Left renal pelvis (tissue), 4 donors: ENCODE measurements at regions not wholly inside any gene's neighbourhood (a gene's known extent, or its start where the extent isn't known, plus 50 kb on each side); places are given as distances from the start of the nearest gene placed in this dataset.
"Not testable (repeated sequence)": the region's sequence is repeated elsewhere in the genome, so short reads cannot be mapped to it uniquely, and the experiment has no call there.

Experiments used
- DNase-seq, 4 donors: peaks; one replicate each; pipeline ENCODE4 v3.0.0-alpha.2; 2013; ENCODE audit warnings: low read depth in 4 of 4, low spot score in 3 of 4

DNA sequence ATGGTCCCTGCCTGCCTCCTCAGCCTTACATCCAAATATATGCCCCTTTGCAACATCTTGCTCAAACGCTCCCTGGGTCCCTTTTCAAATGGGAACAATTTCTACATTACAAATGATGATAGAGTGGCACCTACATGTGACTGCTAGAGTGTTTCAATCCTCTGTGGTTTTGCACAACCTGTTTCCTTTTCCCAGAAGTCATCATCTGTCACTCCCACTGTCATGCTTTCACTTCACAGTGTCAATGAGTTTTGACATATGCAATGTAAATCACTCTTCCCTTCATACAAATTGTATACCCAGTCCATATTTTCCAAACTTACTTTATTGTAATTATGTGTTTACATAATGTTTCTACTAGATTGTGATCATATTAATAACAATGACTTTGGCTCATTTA is 887.3 kb downstream of the TDRD15 start:
- no peak for DNase-seq

DNA sequence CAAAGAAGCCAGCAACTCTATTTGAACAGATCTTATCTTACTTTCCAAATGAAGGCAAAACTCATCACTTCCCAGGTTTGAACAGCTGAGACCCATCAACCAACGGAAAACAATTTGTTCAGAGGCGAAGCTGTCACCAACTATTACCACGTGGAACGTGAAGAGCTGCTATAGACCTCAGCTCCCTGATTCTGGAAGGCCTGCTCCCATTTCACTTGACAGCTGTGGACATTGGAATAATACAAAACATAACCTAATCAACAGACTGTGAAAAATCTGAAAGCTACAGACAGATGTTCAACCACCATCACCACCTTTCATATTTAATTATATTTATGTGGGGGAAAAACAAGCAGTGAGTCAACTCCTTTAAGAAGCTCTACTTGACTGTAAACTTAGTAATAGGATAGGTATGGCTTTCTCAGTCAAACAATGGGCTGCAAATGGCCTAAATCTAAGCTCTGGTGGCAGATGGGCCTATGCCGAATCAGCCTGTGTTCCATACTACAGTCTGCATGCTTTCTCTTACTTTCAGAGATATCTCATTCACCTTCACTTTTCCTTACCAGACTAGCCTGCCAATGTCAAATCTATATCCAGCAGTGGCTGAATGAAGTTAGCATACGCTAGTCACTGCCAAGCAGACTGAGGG is 896.4 kb downstream of the TDRD15 start:
- DNase-seq: no peak

DNA sequence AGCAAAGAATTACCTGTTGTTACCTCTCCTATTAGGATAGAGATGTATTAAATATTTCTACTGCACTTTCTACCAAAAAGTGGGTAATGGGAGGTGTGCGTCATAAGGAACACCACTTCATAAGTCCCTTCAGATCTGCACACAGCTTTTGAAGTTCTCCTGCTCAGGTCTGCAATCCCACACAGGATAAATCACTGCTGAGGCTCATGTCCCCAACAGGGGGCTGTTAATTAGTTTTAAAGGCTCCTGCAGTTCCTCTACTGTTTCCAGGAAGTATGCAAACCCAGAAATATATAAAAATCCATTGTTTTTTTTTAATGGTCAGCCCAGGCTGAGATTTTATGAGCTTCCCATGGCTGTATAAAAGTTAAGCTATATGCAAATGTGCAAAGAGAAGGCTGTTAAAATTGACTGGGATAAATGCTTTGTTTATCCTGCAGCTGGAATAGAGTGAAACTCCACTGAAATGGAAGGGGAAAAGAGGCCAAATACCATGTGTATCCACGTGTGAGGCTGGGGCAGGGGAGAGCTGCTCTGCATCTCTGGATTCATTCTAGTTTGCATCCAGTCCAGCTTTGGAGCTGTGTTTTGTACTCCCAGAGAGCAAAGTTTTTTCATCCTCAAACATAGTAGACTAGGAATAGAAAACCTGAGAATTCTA is 903.7 kb downstream of the TDRD15 start:
- no peak for DNase-seq

DNA sequence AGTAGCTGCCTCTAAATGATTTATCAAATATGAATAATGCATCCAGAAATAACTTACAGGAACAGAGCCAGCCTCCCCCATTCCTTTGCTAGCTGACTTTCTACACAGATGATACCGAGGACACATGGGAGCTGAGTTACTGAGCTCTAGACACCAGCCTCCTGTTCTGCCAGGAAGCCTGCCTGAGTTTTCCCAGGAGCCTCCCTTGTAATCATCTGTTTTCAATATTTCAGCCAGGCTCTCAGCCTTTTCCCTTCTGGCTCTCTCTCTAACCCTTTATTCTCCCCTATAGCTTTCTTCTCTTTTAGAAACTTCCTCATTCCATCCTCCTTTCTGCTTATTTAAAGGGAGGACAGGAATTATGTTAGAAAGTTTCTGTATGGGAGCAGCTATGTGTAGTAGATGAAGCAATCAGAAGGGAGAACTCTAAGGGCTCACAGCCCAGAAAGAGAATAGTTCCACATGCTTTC is 911.6 kb downstream of the TDRD15 start:
- DNase-seq: peak in 1 of 4 donors; percentile 5

DNA sequence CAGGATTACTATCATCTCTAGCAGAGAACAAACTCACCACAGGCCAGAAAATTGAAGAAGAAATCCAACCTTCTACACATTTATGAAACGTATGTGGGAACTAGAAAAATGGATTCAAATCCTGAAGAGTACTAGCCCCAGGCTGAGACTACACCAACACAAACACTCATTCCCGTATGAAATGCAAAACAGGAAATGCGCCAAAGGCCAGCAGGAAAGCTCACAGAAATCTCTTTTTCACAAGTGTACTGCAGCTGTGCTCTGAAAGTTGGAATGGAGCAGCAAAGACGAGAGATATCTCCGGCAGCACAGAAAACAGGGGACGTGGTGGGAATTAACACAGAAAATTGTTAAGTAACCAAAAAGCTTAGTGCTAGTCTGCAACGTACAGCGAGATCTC is 913.5 kb downstream of the TDRD15 start:
- no peak for DNase-seq

DNA sequence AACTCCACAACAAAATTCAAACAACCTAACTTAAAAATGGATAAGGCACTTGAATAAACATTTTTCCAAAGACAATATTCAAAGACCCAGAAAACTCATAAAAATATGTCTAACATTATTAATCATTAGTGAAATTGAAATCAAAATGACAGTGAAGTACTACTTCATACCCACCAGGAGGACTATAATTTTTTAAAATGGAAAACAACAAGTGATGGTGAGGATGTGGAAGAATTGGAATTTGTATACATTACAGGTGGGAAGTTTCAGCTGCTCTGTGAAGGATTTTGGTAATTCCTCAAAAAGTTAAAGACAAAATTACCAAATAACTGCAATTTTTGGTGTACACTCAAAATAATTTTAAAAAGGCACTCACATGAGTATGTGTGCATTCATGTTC is 920.0 kb downstream of the TDRD15 start:
- DNase-seq: no peak

DNA sequence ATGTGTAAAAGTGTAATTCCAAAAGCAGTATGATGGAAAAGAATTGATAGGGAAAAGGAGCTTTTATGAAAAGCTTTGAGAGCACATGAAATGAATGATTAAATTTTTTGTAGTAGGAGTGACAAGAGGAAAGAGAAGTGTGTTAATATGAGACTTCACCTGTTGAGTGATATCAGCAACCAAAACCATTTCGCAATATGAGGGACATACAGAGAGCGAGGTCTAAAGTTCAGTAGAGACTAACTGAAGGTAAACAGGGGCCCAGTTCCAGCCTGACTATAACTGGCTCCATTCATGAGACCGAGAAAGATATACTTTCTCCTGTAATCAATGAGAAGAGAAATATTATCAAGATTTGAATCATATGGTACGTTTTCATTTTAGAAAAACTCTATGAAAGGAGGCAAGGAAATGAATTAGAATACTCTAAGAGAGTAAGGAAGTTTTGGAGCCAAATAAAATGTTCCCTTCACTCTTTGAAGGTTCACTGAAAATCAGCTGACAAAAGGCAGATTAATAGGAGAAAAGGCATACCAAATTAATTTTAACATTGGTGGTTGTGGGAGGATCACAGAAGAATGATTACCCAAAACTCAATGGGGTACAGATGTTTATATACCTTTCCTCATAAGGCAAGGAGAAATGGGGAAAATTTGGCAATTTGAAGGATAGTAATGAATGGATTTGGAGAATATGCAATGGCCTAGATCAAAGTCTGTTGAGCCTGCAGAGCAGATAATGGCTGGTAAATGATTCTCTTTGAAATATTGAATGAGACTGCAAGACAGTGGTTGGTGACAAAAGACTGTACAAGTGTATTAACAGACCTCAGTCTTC is 932.2 kb downstream of the TDRD15 start:
- DNase-seq: no peak

DNA sequence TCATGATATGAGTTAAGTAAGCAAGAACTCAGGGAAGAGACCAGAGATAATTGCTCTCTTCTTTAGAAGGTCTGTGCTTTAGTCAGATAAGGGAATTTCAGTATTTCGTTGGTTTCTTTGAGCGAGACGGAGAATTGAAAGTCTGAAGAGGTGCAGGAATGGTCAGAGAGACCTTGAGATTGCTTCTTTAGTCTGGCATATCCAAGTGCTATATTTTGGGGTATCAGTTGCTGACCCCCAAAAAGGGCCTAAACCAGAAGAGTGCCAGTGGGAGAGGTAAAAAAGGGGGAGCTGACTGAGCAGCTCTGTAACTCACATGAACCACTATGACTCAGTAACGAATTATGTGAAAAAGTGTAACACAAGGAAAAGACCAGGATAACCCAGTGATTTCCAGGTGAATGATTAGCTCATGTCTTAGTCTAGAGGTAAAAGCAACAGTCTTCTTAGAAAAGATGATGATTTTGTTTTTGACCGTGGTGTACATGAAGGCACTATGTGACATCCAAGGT is 932.9 kb downstream of the TDRD15 start:
- no peak for DNase-seq

DNA sequence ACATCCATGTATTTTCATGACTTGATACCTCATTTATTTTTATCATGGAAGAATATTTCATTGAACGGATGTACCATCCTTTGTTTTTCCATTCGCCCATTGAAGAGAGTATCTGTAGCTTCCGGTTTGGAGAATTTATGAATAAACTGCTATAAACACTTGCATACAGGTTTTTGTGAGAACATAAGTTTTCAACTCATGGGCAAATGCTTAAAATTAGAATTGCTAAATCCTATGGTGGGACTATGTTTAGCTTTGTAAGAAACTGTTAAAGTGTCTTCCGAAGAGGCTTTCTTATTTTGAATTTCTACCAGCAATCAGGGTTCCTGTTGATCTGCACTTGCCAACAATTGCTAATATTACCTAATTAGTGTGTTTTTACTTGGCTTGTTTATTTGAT is 938.9 kb downstream of the TDRD15 start:
- DNase-seq: no peak

DNA sequence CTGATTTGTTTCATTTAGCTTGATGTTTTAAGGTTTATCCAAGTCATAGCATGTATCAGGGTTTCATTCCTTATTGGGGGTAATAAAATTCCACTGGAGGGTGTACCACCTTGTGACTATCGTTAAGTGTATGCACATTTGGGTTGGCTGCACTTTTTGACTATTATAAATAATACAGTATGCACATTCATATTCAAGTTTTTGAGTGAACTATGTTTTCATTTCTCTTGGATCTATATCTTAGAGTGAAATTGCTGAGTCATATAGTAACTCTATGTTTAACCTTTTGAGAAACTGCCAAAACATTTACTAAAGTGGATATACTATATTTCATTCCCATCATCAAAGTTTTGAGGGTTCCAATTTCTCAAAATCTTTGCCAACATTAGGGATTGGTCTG is 952.7 kb downstream of the TDRD15 start:
- no peak for DNase-seq

DNA sequence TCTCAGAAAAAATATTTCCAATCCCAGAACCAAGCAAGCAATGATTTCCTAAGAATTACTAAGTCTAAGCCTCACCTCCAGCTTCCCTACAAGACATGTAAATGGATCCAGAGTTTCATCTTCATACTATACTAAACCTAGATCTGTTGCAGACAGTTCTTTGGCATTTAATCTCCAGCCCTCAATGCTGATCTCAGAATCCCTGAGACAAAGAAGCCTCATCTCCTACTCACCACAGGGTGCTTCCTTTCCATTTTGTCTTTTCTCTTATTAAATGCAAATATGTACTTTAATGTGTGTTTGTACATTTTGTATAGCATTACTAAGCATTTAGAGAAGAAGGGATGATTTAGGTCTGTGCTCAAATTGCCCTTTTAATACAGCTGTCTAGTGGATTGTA is 954.9 kb downstream of the TDRD15 start:
- no peak for DNase-seq

DNA sequence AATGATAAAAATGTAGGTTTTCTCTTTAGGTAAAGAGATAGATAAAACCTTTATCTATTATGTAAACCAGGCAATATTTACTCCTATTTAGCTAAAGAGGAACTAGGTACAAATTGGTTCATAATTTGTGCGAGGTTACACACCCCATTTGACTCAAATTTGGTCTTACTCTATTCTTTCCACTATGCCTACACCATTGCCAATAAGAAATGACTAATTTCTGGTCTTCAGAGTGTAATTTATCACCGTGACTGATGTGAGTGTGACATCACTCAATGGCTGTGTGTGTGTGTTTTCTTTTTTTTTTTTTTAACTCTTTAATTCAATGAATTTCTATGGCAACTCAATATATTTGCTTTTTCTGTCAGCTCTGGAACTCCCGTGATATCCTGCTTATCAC is 955.8 kb downstream of the TDRD15 start:
- no peak for DNase-seq

DNA sequence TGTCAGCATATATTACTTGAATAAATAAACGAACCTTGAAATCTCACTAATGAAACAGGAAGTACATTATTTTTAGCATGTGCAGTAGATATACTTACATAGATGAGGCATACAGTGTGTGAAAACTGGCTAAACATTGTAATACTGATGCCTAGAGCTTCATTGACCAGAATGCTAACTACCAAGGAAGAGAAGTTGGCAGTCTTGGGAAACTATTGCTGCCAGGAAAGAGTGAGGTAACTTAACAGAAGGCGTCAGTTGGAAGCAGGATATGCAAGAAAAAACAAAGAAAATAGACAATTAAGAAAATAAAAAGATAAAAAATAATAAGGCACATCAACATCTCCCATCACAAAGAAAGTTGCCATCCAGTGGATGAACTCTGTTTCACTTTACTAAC is 963.0 kb downstream of the TDRD15 start:
- no peak for DNase-seq

DNA sequence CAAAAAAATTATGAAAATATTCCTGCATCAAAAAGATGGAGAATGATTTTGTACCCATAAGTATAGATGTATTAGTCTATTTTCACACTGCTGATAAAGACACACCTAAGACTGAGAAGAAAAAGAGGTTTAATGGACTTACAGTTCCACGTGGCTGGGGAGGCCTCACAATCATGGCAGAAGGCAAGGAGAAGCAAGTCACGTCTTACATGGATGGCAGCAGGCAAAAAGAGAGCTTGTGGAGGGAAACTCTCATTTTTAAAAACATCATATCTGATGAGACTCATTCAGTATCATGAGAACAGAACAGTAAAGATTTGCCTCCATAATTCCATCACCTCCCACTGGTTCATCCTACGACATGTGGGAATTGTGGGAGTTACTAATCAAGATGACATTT is 979.8 kb downstream of the TDRD15 start:
- not testable (repeated sequence) for DNase-seq

DNA sequence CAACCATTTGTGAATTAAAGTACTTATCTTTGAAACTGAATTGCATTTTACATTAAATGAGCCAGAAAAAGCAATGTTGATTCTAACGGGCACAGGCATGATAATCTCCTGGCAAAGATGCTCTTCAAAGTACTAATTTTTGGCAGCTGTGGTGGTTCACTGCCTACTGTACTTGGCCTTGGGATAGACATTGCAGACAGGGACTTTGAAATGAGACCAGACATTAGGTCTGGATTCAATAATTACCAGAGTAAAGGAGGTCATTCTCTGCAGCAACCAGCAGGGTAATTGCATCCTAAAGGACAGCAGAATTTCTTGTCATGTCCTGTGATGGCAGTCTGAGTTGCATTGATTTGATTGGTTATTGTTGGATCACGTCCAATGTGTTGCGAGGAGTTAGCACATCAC is 986.5 kb downstream of the TDRD15 start:
- no peak for DNase-seq

DNA sequence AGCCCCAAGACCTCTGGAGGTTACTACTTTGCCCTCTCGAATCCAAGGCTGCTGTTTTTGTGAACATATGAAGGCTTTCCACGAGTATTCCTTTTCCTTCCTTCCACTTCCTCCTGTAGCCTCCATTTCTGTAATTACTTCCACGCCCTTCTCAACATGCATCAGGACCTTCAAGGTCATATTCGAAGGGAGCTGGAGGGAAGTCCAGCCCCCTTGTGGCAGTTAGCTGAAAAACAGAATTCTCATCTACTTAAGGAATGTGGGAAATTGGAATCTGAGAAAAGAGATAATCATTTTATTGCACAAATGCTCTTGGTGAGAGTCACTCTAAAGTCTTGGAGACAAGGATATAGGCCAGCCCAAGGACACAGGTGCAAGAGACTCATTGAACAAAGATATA is 1000.2 kb downstream of the TDRD15 start:
- DNase-seq: no peak

DNA sequence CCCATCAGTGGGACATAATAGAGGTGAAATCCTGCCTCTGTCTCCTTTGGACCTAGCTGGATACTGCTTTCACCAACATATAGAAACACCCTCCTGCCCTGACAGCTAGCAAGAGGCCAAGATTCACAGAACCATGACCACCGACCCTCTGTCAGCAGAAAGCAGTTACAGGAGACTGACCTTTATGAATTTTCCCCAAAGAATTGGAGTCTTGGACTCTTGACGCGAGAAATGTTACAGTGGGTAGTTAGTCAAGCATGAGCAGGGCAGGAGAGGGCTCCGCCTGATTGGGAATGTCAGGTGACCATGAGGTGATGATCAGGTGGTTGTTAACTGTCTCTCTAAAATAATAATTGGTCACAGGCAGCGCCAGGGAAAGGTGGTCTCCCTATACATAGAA is 1002.3 kb downstream of the TDRD15 start:
- peak in 3 of 4 donors; percentile 2 to 22 (median 11) for DNase-seq

DNA sequence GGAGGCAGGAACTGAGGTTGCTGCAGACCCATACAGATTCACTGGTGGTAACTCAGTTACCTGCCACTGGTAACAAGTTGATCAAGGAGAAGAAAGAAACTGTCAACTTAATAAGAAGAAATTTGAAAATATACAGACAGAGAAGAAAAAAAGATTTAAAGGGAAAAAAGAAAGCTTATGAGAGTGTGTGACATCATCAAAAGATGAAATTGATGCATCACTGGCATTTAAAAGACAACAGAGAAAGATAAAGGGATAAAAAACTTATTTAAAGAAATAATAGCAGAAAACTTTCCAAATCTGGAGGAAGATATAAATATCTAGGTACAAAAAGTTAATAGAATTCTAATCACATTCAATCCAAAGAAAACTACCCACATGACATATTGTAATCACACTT is 1003.2 kb downstream of the TDRD15 start:
- no peak for DNase-seq

DNA sequence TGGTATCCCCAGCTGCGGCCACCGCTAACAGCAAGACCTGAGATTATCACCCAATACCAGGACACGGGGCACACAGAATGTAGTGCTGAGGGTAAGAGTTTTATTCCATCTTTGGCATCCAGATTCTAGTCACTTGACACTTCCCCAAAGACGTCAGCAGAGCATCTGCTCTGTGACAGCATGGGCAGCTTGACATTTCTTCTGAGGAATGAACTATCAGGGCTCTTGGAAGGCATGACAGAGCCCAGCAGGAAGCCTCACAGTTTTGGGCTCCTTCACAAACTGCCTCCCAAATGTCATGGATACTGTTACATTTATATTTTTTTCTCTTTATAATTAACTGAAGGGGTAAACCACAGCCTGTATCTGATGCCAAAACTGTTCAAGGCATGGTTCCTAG is 1010.7 kb downstream of the TDRD15 start:
- no peak for DNase-seq

DNA sequence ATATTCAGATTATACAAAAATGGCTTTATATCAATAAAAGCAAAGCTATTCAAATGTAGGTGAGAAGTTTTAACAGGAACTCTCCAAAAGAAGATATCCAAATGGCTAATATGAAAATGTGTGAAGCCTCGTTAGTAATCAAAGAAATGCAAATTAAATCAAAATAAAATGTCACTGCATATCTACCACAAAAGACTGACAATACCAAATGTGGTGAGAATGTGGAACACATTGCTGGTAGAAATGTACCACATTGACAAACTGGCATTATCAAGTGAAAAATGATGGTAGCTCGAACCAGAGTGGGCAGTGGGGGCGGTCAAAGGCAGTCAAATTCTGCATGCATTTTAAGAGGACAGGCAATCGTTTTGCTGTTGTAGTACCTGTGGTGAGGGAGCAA is 1012.7 kb downstream of the TDRD15 start:
- DNase-seq: no peak

DNA sequence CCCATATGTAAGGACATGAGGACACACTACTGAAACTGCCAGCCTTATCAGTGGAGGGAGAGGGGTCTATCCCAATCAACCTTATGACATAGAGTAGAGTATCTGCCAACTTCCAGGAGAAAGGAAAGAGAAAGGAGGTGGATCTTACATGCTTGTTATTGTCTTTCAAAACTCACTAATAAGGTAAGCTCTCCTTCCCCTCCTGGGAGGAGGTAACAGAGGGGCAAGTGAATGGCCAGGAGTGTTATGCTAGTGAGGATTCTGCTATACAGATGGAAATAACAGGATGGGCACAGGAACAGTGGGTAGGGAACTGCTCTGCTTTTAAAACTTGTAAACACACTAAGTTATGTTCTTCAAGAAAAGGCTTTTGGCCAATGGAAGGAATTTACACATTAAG is 1020.1 kb downstream of the TDRD15 start:
- DNase-seq: no peak
